ENCODE measurements at regions not wholly inside any gene's neighbourhood (a gene's known extent, or its start where the extent isn't known, plus 50 kb on each side); places are given as distances from the start of the nearest gene placed in this dataset.

DNA sequence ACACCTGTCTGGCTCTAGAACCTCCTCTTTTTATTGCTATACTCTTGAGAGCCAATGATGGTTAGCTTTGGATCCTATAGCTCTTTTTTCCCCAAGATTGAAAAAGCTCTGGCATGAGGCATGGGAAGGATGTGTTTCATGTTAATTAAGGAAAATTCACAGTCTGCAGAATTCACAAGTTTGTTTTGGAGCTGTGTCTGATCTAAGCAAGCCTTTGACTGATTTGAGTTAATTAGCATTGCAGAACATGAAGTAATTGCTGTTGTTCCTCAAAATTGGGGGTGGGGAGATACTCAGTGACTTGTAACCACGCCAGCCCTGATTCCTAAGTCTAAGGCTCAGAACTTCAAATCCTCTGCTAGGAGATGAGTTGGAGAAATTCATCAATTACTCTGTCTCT is 205.0 kb downstream of the SUDS3 start:
- Histone ChIP-seq H3K4me3 (replicated peaks in 1 of 2; ENCODE audit: low read depth in 1 of 2, low read length in 2 of 2) (no peak overlapping the region), H4K20me1 (ENCODE audit: insufficient read depth) (no peaks in the 10 kb centered on the region), H2AFZ (ENCODE audit: low read depth, low read length, poor library complexity, severe bottlenecking) (no peak overlapping the region), H3K9me2 (ENCODE audit: insufficient read depth) (no peaks in the 10 kb centered on the region), H3K36me3 (ENCODE audit: control insufficient read depth in 1 of 2, insufficient read depth in 2 of 2, low read length in 2 of 2) (no peaks in the 10 kb centered on the region), H3K9me3 (ENCODE audit: control insufficient read depth in 1 of 2, insufficient read depth in 1 of 2, low read depth in 1 of 2, low read length in 2 of 2) (no peaks in the 10 kb centered on the region), H3K9ac (ENCODE audit: low read length) (no peak overlapping the region), H3K4me2 (ENCODE audit: low read length) (no peak overlapping the region), H3K4me1 (ENCODE audit: control insufficient read depth in 1 of 2, insufficient read depth in 2 of 2, low read length in 2 of 2) (no peaks in the 10 kb centered on the region), H3K27ac (ENCODE audit: low read depth, low read length) (no peak overlapping the region), H3K27me3 (ENCODE audit: insufficient read depth, low read length) (peaks cover 15% of the 10 kb centered on the region), H3K79me2 (ENCODE audit: insufficient read depth, low read length) (no peaks in the 10 kb centered on the region)
- DNase-seq (ENCODE audit: low read depth, low spot score) (no peak), ATAC-seq (no peak)
- no peak for TF ChIP-seq EZH2phosphoT487 (IDR thresholded peaks at IDR 0.05; ENCODE audit: borderline replicate concordance)
- no peak for TF ChIP-seq ZNF274 (IDR thresholded peaks at IDR 0.05; ENCODE audit: low read depth, low read length)
- no peak for TF ChIP-seq TCF7L2 (IDR thresholded peaks at IDR 0.05; ENCODE audit: borderline replicate concordance, extremely low read depth, insufficient read depth, insufficient read length)
- TF ChIP-seq RAD21 (IDR thresholded peaks at IDR 0.05; ENCODE audit: low read depth) = no peak
- no peak for TF ChIP-seq ZFX (IDR thresholded peaks at IDR 0.05)
- TF ChIP-seq CEBPB (IDR thresholded peaks at IDR 0.05; ENCODE audit: low read depth) = no peak
- TF ChIP-seq FOSL1 (IDR thresholded peaks at IDR 0.05; ENCODE audit: low read depth) = no peak
- no peak for TF ChIP-seq POLR2A (IDR thresholded peaks at IDR 0.05; ENCODE audit: borderline replicate concordance, extremely low read depth, insufficient read depth, insufficient read length)
- TF ChIP-seq, protein P1, sequence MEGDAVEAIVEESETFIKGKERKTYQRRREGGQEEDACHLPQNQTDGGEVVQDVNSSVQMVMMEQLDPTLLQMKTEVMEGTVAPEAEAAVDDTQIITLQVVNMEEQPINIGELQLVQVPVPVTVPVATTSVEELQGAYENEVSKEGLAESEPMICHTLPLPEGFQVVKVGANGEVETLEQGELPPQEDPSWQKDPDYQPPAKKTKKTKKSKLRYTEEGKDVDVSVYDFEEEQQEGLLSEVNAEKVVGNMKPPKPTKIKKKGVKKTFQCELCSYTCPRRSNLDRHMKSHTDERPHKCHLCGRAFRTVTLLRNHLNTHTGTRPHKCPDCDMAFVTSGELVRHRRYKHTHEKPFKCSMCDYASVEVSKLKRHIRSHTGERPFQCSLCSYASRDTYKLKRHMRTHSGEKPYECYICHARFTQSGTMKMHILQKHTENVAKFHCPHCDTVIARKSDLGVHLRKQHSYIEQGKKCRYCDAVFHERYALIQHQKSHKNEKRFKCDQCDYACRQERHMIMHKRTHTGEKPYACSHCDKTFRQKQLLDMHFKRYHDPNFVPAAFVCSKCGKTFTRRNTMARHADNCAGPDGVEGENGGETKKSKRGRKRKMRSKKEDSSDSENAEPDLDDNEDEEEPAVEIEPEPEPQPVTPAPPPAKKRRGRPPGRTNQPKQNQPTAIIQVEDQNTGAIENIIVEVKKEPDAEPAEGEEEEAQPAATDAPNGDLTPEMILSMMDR (IDR thresholded peaks at IDR 0.05 in 2 of 3, conservative IDR thresholded peaks at IDR 0.05 in 1 of 3; ENCODE audit: borderline replicate concordance in 1 of 3, insufficient read depth in 1 of 3, low read depth in 2 of 3, low read length in 2 of 3) = no peak
- TF ChIP-seq, protein P2, sequence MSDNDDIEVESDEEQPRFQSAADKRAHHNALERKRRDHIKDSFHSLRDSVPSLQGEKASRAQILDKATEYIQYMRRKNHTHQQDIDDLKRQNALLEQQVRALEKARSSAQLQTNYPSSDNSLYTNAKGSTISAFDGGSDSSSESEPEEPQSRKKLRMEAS (IDR thresholded peaks at IDR 0.05) = no peak
- TF ChIP-seq YY1 (IDR thresholded peaks at IDR 0.05; ENCODE audit: extremely low read depth, insufficient replicate concordance, low read depth, low read length) = no peak
- intact Hi-C loops (cut with micrococcal nuclease) = no loop called here
- ChIA-PET POLR2A (no interaction called here), RAD21 (ENCODE audit: low non-redundant PET in 1 of 2, low total read pairs in 2 of 2, uncharacterized antibody in 2 of 2, unreplicated experiment in 2 of 2) (no interaction called here), CTCF (no interaction called here)
- BruUV-seq (replicated peaks) = no TSS peak

Measured in HCT116 (cell line).